ENCODE measurements at regions not wholly inside any gene's neighbourhood (a gene's known extent, or its start where the extent isn't known, plus 50 kb on each side); places are given as distances from the start of the nearest gene placed in this dataset.

- DNase-seq, result no peak
Observed at GRCh38 chr10:91040343-91040742, 119.5 kb upstream of the ANKRD1 start.

- DNase-seq, result no peak
Observed at GRCh38 chr10:91042069-91042468, 121.2 kb upstream of the ANKRD1 start.

- no peak for DNase-seq
Observed at GRCh38 chr10:91043173-91043910, 122.5 kb upstream of the ANKRD1 start.

GRCh38 chr10:91046869-91047268, 126.0 kb upstream of the ANKRD1 start:
- DNase-seq, result no peak

- no peak for DNase-seq
Observed at GRCh38 chr10:91048380-91048779, 127.5 kb upstream of the ANKRD1 start.

- no peak for DNase-seq
Observed at GRCh38 chr10:91049296-91049987, 128.6 kb upstream of the ANKRD1 start.

- DNase-seq, result no peak
Observed at GRCh38 chr10:91049988-91050360, 129.1 kb upstream of the ANKRD1 start.

- no peak for DNase-seq
Observed at GRCh38 chr10:91050371-91051034, 129.6 kb upstream of the ANKRD1 start.

- DNase-seq, result no peak
Observed at GRCh38 chr10:91051829-91052228, 130.9 kb upstream of the ANKRD1 start.

GRCh38 chr10:91054325-91054724, 133.4 kb upstream of the ANKRD1 start:
- DNase-seq, result no peak

- DNase-seq, result no peak
Observed at GRCh38 chr10:91061187-91061586, 140.3 kb upstream of the ANKRD1 start.

- DNase-seq, result no peak
Observed at GRCh38 chr10:91061608-91062007, 140.7 kb upstream of the ANKRD1 start.

- DNase-seq, result no peak
Observed at GRCh38 chr10:91062091-91062490, 141.2 kb upstream of the ANKRD1 start.

GRCh38 chr10:91071786-91072185, 148.7 kb upstream of the PCGF5 start:
- DNase-seq, result no peak

- no peak for DNase-seq
Observed at GRCh38 chr10:91073286-91073979, 147.0 kb upstream of the PCGF5 start.

- DNase-seq, result no peak
Observed at GRCh38 chr10:91076991-91077548, 143.4 kb upstream of the PCGF5 start.

- DNase-seq, result no peak
Observed at GRCh38 chr10:91077549-91078071, 142.9 kb upstream of the PCGF5 start.

- DNase-seq, result no peak
Observed at GRCh38 chr10:91080776-91081175, 139.7 kb upstream of the PCGF5 start.

- DNase-seq, result no peak
Observed at GRCh38 chr10:91082447-91082846, 138.0 kb upstream of the PCGF5 start.

- peak; percentile 8 for DNase-seq
Observed at GRCh38 chr10:91088300-91089140, 131.9 kb upstream of the PCGF5 start.

- no peak for DNase-seq
Observed at GRCh38 chr10:91090761-91091529, 129.5 kb upstream of the PCGF5 start.

Measured in inflammatory macrophage treated with lipopolysaccharide for 4 hours (primary cell).